Glutamatergic neuron (in vitro differentiated cells): ENCODE measurements at regions not wholly inside any gene's neighbourhood (a gene's known extent, or its start where the extent isn't known, plus 50 kb on each side); places are given as distances from the start of the nearest gene placed in this dataset.

ENCODE experiments used
- DNase-seq: peaks from one replicate; pipeline ENCODE4 v3.0.0; 2022
- H3K27ac Mint-ChIP-seq: one replicate; pipeline ENCODE4 v1.8.0; 2020; ENCODE audit warnings: mild to moderate bottlenecking, mixed read lengths, inconsistent platforms; ENCODE audit not compliant: unreplicated experiment
- H3K27me3 Mint-ChIP-seq: one replicate; pipeline ENCODE4 v1.8.0; 2020; ENCODE audit warnings: mild to moderate bottlenecking, moderate library complexity, mixed read lengths, inconsistent platforms; ENCODE audit not compliant: unreplicated experiment
- H3K36me3 Mint-ChIP-seq: one replicate; pipeline ENCODE4 v1.8.0; 2020; ENCODE audit warnings: mild to moderate bottlenecking, mixed read lengths, inconsistent platforms; ENCODE audit not compliant: unreplicated experiment
- H3K4me1 Mint-ChIP-seq: one replicate; pipeline ENCODE4 v1.8.0; 2020; ENCODE audit warnings: mild to moderate bottlenecking, low read depth, mixed read lengths, inconsistent platforms; ENCODE audit not compliant: unreplicated experiment
- H3K4me3 Mint-ChIP-seq: one replicate; pipeline ENCODE4 v1.8.0; 2020; ENCODE audit warnings: mild to moderate bottlenecking, mixed read lengths, inconsistent platforms; ENCODE audit not compliant: unreplicated experiment
- H3K9me3 Mint-ChIP-seq: one replicate; pipeline ENCODE4 v1.8.0; 2020; ENCODE audit warnings: mild to moderate bottlenecking, moderate library complexity, mixed read lengths, inconsistent platforms; ENCODE audit not compliant: unreplicated experiment
- TF ChIP-seq, protein P1 (sequence below): fragments of 200-600 bp; sonication (generic); IDR thresholded peaks from one replicate; pipeline ENCODE4 v1.5.0; 2021; ENCODE audit not compliant: partially characterized antibody, unreplicated experiment

DNA sequence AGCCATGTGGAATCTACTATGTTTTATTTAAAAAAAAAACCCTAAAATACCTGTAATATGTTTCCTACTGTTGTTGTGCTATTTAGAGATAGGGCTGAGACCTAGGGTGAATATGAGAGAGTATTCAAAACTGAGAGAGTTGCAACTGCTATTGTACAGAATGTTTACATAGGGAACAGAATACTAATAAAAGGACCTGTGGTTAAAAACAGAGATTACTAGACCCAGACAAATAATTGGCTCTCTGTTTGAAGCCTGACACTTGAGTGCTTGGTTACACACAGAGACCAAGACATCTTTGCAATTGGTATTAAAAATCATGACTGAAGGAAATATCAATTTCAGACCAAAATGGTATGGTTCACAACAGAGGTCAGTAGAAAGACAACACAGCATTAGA lies 278.9 kb upstream of the GIMD1 start:
- Mint-ChIP-seq H3K36me3 (no peaks in the 10 kb centered on the region), H3K9me3 (no peaks in the 10 kb centered on the region), H3K27ac (no peak overlapping the region), H3K4me3 (no peak overlapping the region), H3K4me1 (no peaks in the 10 kb centered on the region), H3K27me3 (no peaks in the 10 kb centered on the region)
- no peak for DNase-seq
- TF ChIP-seq, protein P1, sequence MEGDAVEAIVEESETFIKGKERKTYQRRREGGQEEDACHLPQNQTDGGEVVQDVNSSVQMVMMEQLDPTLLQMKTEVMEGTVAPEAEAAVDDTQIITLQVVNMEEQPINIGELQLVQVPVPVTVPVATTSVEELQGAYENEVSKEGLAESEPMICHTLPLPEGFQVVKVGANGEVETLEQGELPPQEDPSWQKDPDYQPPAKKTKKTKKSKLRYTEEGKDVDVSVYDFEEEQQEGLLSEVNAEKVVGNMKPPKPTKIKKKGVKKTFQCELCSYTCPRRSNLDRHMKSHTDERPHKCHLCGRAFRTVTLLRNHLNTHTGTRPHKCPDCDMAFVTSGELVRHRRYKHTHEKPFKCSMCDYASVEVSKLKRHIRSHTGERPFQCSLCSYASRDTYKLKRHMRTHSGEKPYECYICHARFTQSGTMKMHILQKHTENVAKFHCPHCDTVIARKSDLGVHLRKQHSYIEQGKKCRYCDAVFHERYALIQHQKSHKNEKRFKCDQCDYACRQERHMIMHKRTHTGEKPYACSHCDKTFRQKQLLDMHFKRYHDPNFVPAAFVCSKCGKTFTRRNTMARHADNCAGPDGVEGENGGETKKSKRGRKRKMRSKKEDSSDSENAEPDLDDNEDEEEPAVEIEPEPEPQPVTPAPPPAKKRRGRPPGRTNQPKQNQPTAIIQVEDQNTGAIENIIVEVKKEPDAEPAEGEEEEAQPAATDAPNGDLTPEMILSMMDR: no peak

DNA sequence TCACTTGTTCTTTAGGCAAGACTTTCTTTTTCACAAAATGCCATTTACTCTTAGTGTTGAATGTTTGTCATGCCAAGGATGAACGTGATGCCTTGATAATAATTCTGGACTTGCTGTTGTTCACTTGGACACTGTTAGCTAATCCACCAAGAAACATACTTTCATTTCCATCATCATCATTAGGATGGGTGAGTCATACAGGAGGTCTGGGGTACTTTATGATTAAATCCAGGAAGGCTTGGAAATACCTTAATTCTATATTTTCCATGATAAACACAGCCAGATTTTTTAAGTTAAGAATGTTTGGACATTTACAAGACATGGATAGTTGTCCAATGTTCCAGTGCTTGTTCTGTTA lies 260.7 kb upstream of the GIMD1 start:
- H3K27ac Mint-ChIP-seq: no peak overlapping the region
- H3K4me3 Mint-ChIP-seq: no peak overlapping the region
- no peak for DNase-seq
- TF ChIP-seq, protein P1: no peak
- no peaks in the 10 kb centered on the region for H3K36me3 Mint-ChIP-seq
- no peaks in the 10 kb centered on the region for H3K9me3 Mint-ChIP-seq
- H3K4me1 Mint-ChIP-seq: no peaks in the 10 kb centered on the region
- H3K27me3 Mint-ChIP-seq: peaks cover 2% of the 10 kb centered on the region

DNA sequence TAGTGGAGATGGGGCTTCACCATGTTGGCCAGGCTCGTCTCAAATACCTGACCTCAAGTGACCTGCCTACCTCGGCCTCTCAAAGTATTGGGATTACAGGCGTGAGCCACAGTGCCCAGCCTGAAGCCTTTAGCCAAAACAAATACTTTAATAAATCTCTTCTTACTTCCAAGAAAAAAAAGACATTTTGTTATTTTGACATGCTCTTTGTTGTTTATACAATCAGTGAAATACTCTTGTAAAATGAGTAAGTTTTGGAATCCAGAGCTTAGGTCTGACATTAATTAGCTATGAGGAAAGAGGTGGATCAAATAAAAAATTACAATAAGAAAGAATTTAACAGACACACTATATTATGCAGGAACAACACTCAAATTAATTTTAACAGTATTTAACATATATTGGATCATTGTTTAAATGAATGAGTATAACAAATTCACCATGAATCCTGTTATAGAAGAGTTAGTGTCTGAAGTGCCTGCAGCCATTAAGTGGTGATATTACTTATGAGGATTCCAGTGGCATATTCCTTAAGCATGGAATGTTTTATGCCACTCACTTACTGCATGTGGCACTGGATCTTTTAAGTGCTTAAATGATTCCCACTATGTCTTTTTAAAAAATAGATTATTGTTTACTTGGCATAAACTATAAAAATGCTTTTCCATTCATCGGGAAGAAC lies 260.1 kb upstream of the GIMD1 start:
- Mint-ChIP-seq H3K27ac (no peak overlapping the region), H3K27me3 (peaks cover 2% of the 10 kb centered on the region), H3K9me3 (no peaks in the 10 kb centered on the region), H3K4me3 (no peak overlapping the region), H3K36me3 (no peaks in the 10 kb centered on the region), H3K4me1 (no peaks in the 10 kb centered on the region)
- DNase-seq: no peak
- TF ChIP-seq, protein P1: no peak

DNA sequence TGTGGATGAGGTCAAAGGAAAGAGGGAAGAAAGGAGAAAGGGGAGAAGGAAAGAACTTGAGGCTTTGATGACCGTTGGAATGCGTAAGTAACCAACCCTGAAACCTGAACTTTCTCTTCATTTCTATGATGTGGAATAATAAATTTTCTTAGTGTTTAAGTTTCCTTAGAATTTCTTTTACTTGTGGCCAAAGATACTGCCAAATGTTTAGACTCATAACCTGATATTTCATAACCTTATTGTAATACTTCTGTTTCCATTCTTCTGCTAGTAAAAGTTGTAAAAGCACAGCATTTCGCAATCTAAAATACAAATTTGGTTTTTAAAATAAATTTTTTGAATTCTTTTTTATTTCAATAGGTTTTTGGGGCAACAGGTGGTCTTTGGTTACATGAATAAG lies 258.5 kb upstream of the GIMD1 start:
- Mint-ChIP-seq H3K27me3 (peaks cover 2% of the 10 kb centered on the region), H3K36me3 (no peaks in the 10 kb centered on the region), H3K9me3 (no peaks in the 10 kb centered on the region), H3K27ac (no peak overlapping the region), H3K4me1 (no peaks in the 10 kb centered on the region), H3K4me3 (no peak overlapping the region)
- no peak for DNase-seq
- TF ChIP-seq, protein P1: no peak

DNA sequence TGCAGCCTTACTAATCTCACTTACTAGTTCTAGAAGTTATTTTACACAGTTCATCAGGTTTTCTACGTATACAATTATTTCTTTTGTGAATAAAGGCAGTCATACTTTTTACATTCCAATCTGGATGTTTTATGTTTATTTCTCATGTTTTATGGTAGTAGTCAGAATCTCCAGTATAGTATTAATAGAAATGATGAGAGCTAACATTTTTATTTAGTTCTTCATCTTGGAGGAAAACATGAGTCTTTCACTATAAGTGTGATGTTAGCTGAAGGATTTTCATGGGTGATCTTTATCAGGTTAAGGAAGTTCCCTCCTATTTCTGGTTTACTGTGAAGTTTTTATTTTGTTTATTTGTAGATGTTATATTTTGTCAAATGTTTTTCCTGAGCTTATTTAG lies 256.1 kb upstream of the GIMD1 start:
- Mint-ChIP-seq H3K27ac (no peak overlapping the region), H3K4me1 (no peaks in the 10 kb centered on the region), H3K27me3 (no peaks in the 10 kb centered on the region), H3K9me3 (no peaks in the 10 kb centered on the region), H3K36me3 (no peaks in the 10 kb centered on the region), H3K4me3 (no peak overlapping the region)
- DNase-seq: no peak
- TF ChIP-seq, protein P1: no peak
